ENCODE measurements at regions not wholly inside any gene's neighbourhood (a gene's known extent, or its start where the extent isn't known, plus 50 kb on each side); places are given as distances from the start of the nearest gene placed in this dataset.
"Not testable (repeated sequence)": the region's sequence is repeated elsewhere in the genome, so short reads cannot be mapped to it uniquely, and the experiment has no call there.

GRCh38 chr5:25554077-25554476 lies 909.3 kb upstream of the CDH10 start:
- TF ChIP-seq SP1 (IDR thresholded peaks at IDR 0.05) (no peak), BHLHE40 (IDR thresholded peaks at IDR 0.05; ENCODE audit: borderline replicate concordance) (no peak), LEF1 (IDR thresholded peaks at IDR 0.05; ENCODE audit: borderline replicate concordance) (no peak), ELF4 (IDR thresholded peaks at IDR 0.05) (no peak), FOXA1 (IDR thresholded peaks at IDR 0.05) (no peak), TARDBP (IDR thresholded peaks at IDR 0.05) (no peak), NFRKB (IDR thresholded peaks at IDR 0.05) (no peak), FOXM1 (IDR thresholded peaks at IDR 0.05; ENCODE audit: borderline replicate concordance) (no peak), FOXK2 (IDR thresholded peaks at IDR 0.05) (no peak), ARNT (IDR thresholded peaks at IDR 0.05) (no peak), HDGF (IDR thresholded peaks at IDR 0.05; ENCODE audit: borderline replicate concordance) (no peak), ZNF384 (IDR thresholded peaks at IDR 0.05) (no peak), CTBP1 (IDR thresholded peaks at IDR 0.05; ENCODE audit: borderline replicate concordance) (no peak), L3MBTL2 (conservative IDR thresholded peaks at IDR 0.05) (no peak), SUZ12 (IDR thresholded peaks at IDR 0.05) (no peak)
- TF ChIP-seq, protein P1, sequence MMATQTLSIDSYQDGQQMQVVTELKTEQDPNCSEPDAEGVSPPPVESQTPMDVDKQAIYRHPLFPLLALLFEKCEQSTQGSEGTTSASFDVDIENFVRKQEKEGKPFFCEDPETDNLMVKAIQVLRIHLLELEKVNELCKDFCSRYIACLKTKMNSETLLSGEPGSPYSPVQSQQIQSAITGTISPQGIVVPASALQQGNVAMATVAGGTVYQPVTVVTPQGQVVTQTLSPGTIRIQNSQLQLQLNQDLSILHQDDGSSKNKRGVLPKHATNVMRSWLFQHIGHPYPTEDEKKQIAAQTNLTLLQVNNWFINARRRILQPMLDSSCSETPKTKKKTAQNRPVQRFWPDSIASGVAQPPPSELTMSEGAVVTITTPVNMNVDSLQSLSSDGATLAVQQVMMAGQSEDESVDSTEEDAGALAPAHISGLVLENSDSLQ (IDR thresholded peaks at IDR 0.05), result no peak
- DNase-seq (ENCODE audit: extremely low spot score), result no peak
- ChIA-PET POLR2A (no interaction called here), CTCF (no interaction called here)

- TF ChIP-seq FOXA1 (IDR thresholded peaks at IDR 0.05) (no peak), SUZ12 (IDR thresholded peaks at IDR 0.05) (no peak), FOXM1 (IDR thresholded peaks at IDR 0.05; ENCODE audit: borderline replicate concordance) (no peak), L3MBTL2 (conservative IDR thresholded peaks at IDR 0.05) (no peak), ELF4 (IDR thresholded peaks at IDR 0.05) (no peak), HDGF (IDR thresholded peaks at IDR 0.05; ENCODE audit: borderline replicate concordance) (no peak), TARDBP (IDR thresholded peaks at IDR 0.05) (no peak), ZNF384 (IDR thresholded peaks at IDR 0.05) (no peak), BHLHE40 (IDR thresholded peaks at IDR 0.05; ENCODE audit: borderline replicate concordance) (no peak), SP1 (IDR thresholded peaks at IDR 0.05) (no peak), ARNT (IDR thresholded peaks at IDR 0.05) (no peak), LEF1 (IDR thresholded peaks at IDR 0.05; ENCODE audit: borderline replicate concordance) (no peak), FOXK2 (IDR thresholded peaks at IDR 0.05) (no peak), CTBP1 (IDR thresholded peaks at IDR 0.05; ENCODE audit: borderline replicate concordance) (no peak), NFRKB (IDR thresholded peaks at IDR 0.05) (no peak)
- CTCF ChIA-PET, result no interaction called here
- POLR2A ChIA-PET, result no interaction called here
- DNase-seq (ENCODE audit: extremely low spot score), result no peak
These were observed 908.2 kb upstream of the CDH10 start for GRCh38 chr5:25552871-25553481.

GRCh38 chr5:25550793-25551192 lies 906.0 kb upstream of the CDH10 start:
- TF ChIP-seq, protein P1 (IDR thresholded peaks at IDR 0.05), result peak; percentile 64
- no peak for TF ChIP-seq BHLHE40 (IDR thresholded peaks at IDR 0.05; ENCODE audit: borderline replicate concordance)
- no peak for TF ChIP-seq FOXA1 (IDR thresholded peaks at IDR 0.05)
- TF ChIP-seq SP1 (IDR thresholded peaks at IDR 0.05), result no peak
- DNase-seq (ENCODE audit: extremely low spot score), result no peak
- ChIA-PET POLR2A (no interaction called here), CTCF (no interaction called here)

- no peak for TF ChIP-seq ZNF384 (IDR thresholded peaks at IDR 0.05)
- TF ChIP-seq NFRKB (IDR thresholded peaks at IDR 0.05), result no peak
- TF ChIP-seq, protein P1 (IDR thresholded peaks at IDR 0.05), result no peak
- TF ChIP-seq FOXK2 (IDR thresholded peaks at IDR 0.05), result no peak
- TF ChIP-seq FOXM1 (IDR thresholded peaks at IDR 0.05; ENCODE audit: borderline replicate concordance), result no peak
- TF ChIP-seq LEF1 (IDR thresholded peaks at IDR 0.05; ENCODE audit: borderline replicate concordance), result no peak
- TF ChIP-seq ARNT (IDR thresholded peaks at IDR 0.05), result no peak
- TF ChIP-seq CTBP1 (IDR thresholded peaks at IDR 0.05; ENCODE audit: borderline replicate concordance), result no peak
- no peak for TF ChIP-seq TARDBP (IDR thresholded peaks at IDR 0.05)
- no peak for TF ChIP-seq HDGF (IDR thresholded peaks at IDR 0.05; ENCODE audit: borderline replicate concordance)
- TF ChIP-seq L3MBTL2 (conservative IDR thresholded peaks at IDR 0.05), result no peak
- TF ChIP-seq SUZ12 (IDR thresholded peaks at IDR 0.05), result no peak
- CTCF ChIA-PET, result no interaction called here
- POLR2A ChIA-PET, result no interaction called here
- peak; percentile 42 for DNase-seq (ENCODE audit: extremely low spot score)
These were observed 900.0 kb upstream of the CDH10 start for GRCh38 chr5:25544652-25545249.

DNA sequence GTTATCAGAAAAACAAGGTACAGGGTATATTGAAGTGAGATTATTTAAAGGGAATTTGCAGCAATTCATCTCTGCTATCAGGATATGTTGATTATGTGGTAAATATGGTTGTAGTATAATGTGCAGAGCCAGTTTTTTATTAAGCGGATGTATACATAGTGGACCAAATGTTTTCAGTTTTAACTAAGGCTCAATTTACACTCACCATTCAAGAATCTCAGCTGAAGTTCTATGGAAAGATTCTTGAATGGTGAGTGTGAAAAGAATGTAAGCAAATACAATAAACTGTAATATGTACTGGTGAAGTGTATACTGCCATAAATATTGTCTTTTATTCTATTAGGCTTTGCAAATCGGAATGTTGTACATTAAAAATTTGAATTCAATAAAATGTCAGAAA lies 895.9 kb upstream of the CDH10 start:
- no peak for TF ChIP-seq NFRKB (IDR thresholded peaks at IDR 0.05)
- no peak for TF ChIP-seq TARDBP (IDR thresholded peaks at IDR 0.05)
- TF ChIP-seq, protein P1 (IDR thresholded peaks at IDR 0.05), result no peak
- TF ChIP-seq ARNT (IDR thresholded peaks at IDR 0.05), result no peak
- no peak for TF ChIP-seq LEF1 (IDR thresholded peaks at IDR 0.05; ENCODE audit: borderline replicate concordance)
- no peak for TF ChIP-seq SP1 (IDR thresholded peaks at IDR 0.05)
- DNase-seq (ENCODE audit: extremely low spot score), result no peak
- CTCF ChIA-PET, result no interaction called here
- POLR2A ChIA-PET, result no interaction called here

DNA sequence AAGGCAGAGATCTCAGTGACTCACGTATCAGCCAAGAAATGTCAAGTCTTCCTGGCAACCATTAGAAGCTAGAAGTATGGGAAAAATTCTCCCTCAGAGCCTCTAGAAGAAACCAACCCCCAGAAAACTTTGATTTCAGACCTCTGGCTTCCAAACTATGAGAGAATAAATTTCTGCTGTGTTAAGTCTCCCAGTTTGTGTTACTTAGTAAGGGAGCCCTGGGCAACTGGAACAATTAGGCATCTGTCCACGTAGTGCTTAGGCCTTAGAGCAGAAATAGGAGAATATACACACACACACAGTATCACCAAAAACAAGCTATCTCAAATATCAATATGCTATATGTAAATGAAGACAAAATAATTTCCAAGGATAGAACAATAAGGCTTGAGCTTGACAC lies 894.8 kb upstream of the CDH10 start:
- no peak for DNase-seq (ENCODE audit: extremely low spot score)
- ChIA-PET POLR2A (no interaction called here), CTCF (no interaction called here)
- no peak for TF ChIP-seq FOXA1 (IDR thresholded peaks at IDR 0.05)

DNA sequence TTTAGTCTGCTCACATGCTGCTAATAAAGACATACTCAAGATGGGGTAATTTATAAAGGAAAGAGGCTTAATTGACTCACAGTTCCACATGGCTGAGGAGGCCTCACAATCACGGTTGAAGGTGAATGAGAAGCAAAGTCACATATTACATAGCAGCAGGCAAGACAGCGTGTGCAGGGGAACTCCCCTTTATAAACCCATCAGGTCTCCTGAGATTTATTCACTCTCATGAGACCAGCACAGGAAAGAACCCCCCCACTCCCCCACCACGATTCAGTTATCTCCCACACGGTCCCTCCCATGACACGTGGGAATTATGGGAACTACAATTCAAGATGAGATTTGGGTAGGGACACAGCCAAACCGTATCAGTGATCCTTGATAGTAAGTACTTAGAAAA lies 891.7 kb upstream of the CDH10 start:
- POLR2A ChIA-PET; DNase-seq (ENCODE audit: extremely low spot score): not testable (repeated sequence)
- CTCF ChIA-PET, result interaction anchor here (0.5 to 0.7 kb wide), 2 partner anchors 693 to 1057 kb away, joined by 3 read pairs; no protein-coding TSS in a partner anchor
